ENCODE measurements at regions not wholly inside any gene's neighbourhood (a gene's known extent, or its start where the extent isn't known, plus 50 kb on each side); places are given as distances from the start of the nearest gene placed in this dataset.

- H3K27ac ChIP-seq = no peak overlapping the region
- H3K4me3 ChIP-seq = no peak overlapping the region
- ChIA-PET CTCF (no interaction called here), POLR2A (no interaction called here)
- no peak overlapping the region for H3K4me2 ChIP-seq
- DNase-seq (ENCODE audit: low read depth in 1 of 2, low spot score in 1 of 2) (no peak), FAIRE-seq (no peak), ATAC-seq (no peak)
- H3K4me1 ChIP-seq = peaks cover 12% of the 10 kb centered on the region; the same call in 2 of the 3 replicates
- TF ChIP-seq KDM5A (IDR thresholded peaks at IDR 0.05) (no peak), REST (IDR thresholded peaks at IDR 0.05) (no peak), ELK1 (IDR thresholded peaks at IDR 0.05; ENCODE audit: low read depth, low read length) (no peak), RNF2 (IDR thresholded peaks at IDR 0.05; ENCODE audit: borderline replicate concordance, low read depth) (no peak), JUN (IDR thresholded peaks at IDR 0.05) (no peak), HOXA7 (CRISPR knock-in tag; IDR thresholded peaks at IDR 0.05) (no peak), RARB (CRISPR knock-in tag; IDR thresholded peaks at IDR 0.05) (no peak), BCL3 (IDR thresholded peaks at IDR 0.05) (no peak)
- TF ChIP-seq, protein P1, sequence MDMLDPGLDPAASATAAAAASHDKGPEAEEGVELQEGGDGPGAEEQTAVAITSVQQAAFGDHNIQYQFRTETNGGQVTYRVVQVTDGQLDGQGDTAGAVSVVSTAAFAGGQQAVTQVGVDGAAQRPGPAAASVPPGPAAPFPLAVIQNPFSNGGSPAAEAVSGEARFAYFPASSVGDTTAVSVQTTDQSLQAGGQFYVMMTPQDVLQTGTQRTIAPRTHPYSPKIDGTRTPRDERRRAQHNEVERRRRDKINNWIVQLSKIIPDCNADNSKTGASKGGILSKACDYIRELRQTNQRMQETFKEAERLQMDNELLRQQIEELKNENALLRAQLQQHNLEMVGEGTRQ (IDR thresholded peaks at IDR 0.05) = no peak
- H3K9me3 ChIP-seq = no peaks in the 10 kb centered on the region
Observed at GRCh38 chr13:42484386-42484785, 89.6 kb upstream of the TNFSF11 start.

DNA sequence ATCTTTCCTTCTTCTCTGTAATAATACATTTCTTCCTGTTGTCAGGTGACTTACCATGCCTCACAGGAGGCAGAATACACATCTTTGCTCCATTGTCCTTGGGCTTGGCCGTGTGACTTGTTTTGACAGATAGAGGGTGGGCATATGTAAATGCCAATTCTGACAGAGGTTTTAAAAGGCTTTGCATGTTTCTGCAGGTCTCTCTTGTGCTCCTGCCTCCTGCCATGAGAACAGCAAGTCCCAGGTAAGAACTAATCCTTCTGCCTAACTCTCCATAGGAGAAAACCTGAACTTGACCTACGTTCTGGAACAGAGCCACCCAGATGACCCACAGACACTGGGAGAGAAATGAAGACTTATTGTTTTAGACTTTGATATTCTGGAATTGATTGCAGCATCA, 88.7 kb upstream of the TNFSF11 start:
- Histone ChIP-seq H3K27ac (no peak overlapping the region), H3K9me3 (no peaks in the 10 kb centered on the region), H3K4me2 (no peak overlapping the region), H3K4me3 (no peak overlapping the region), H3K4me1 (peaks cover 12% of the 10 kb centered on the region; the same call in 2 of the 3 replicates)
- ATAC-seq = no peak
- TF ChIP-seq KDM1A (IDR thresholded peaks at IDR 0.05; ENCODE audit: low read depth) = no peak
- TF ChIP-seq TFCP2L1 (CRISPR knock-in tag; IDR thresholded peaks at IDR 0.05) = no peak
- no peak for TF ChIP-seq SREBF2 (IDR thresholded peaks at IDR 0.05)
- TF ChIP-seq RFX5 (IDR thresholded peaks at IDR 0.05) = no peak
- no peak for TF ChIP-seq FOSB (CRISPR knock-in tag; IDR thresholded peaks at IDR 0.05)
- TF ChIP-seq, protein P2, sequence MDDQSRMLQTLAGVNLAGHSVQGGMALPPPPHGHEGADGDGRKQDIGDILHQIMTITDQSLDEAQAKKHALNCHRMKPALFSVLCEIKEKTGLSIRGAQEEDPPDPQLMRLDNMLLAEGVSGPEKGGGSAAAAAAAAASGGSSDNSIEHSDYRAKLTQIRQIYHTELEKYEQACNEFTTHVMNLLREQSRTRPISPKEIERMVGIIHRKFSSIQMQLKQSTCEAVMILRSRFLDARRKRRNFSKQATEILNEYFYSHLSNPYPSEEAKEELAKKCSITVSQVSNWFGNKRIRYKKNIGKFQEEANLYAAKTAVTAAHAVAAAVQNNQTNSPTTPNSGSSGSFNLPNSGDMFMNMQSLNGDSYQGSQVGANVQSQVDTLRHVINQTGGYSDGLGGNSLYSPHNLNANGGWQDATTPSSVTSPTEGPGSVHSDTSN (IDR thresholded peaks at IDR 0.05) = no peak
- no peak for TF ChIP-seq POLR2AphosphoS2 (conservative IDR thresholded peaks at IDR 0.05; ENCODE audit: low read length)
- no peak for TF ChIP-seq FOXS1 (CRISPR knock-in tag; IDR thresholded peaks at IDR 0.05)
- no peak for TF ChIP-seq RCOR1 (IDR thresholded peaks at IDR 0.05; ENCODE audit: low read depth, low read length)
- no peak for TF ChIP-seq SMC3 (IDR thresholded peaks at IDR 0.05)
- no peak for TF ChIP-seq BCL3 (IDR thresholded peaks at IDR 0.05)
- no peak for TF ChIP-seq NPAS2 (CRISPR knock-in tag; IDR thresholded peaks at IDR 0.05; ENCODE audit: borderline replicate concordance)
- TF ChIP-seq MAZ (IDR thresholded peaks at IDR 0.05; ENCODE audit: borderline replicate concordance, low read depth, low read length) = no peak
- no peak for TF ChIP-seq TP53 (CRISPR knock-in tag; IDR thresholded peaks at IDR 0.05)
- no peak for TF ChIP-seq EP300 (IDR thresholded peaks at IDR 0.05)
- no peak for TF ChIP-seq HMGXB4 (CRISPR knock-in tag; IDR thresholded peaks at IDR 0.05; ENCODE audit: borderline replicate concordance)
- no peak for TF ChIP-seq ELK1 (IDR thresholded peaks at IDR 0.05; ENCODE audit: low read depth, low read length)
- no peak for TF ChIP-seq CBX2 (IDR thresholded peaks at IDR 0.05; ENCODE audit: borderline replicate concordance, low read depth)
- CTCF ChIA-PET = no interaction called here
- no peak for FAIRE-seq
- no peak for DNase-seq (ENCODE audit: low read depth in 1 of 2, low spot score in 1 of 2)
- POLR2A ChIA-PET = no interaction called here
- 40% methylated on average over 2 of the region's 2 CpGs for WGBS (ENCODE audit: missing lambda C conversion rate)
